GM10266 (cell line): ENCODE measurements at regions not wholly inside any gene's neighbourhood (a gene's known extent, or its start where the extent isn't known, plus 50 kb on each side); places are given as distances from the start of the nearest gene placed in this dataset.

Source experiments
- DNase-seq: peaks from one replicate; pipeline ENCODE4 v3.0.0; 2012; ENCODE audit errors: extremely low spot score
- CTCF ChIP-seq: IDR thresholded peaks from 2 replicates; pipeline ENCODE4 v1.5.1; 2012; ENCODE audit warnings: mild to moderate bottlenecking, low read depth; ENCODE audit not compliant: control insufficient read depth, insufficient read depth; ENCODE audit errors: missing control alignments

DNA sequence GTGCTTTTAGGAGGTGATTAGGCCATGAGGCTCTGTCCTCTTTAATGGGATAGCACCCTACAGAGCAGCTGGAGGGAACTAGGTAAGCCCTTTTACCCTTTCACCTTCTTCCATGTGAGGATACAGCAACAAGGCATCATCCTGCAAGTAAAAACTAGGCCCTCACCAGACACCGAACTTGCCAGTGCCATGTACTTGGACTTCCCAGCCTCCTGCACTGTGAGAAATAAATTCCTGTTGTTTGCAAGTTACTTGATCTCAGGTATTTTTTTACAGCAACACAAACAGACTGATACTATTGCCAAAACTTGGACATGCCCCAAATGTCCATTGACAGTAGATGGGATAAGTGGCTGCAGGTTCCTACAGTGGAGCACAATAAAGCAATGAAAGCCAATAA is 85.8 kb upstream of the MAP1LC3B2 start:
- no peak for TF ChIP-seq CTCF
- DNase-seq, result no peak

- no peak for DNase-seq
Measured at GRCh38 chr12:116474331-116474730, 84.8 kb upstream of the MAP1LC3B2 start.

GRCh38 chr12:116474899-116475298 is 84.3 kb upstream of the MAP1LC3B2 start:
- no peak for TF ChIP-seq CTCF
- no peak for DNase-seq

More at GRCh38 chr12:116474331-116474730, 84.8 kb upstream of the MAP1LC3B2 start:
- TF ChIP-seq CTCF, result no peak

DNA sequence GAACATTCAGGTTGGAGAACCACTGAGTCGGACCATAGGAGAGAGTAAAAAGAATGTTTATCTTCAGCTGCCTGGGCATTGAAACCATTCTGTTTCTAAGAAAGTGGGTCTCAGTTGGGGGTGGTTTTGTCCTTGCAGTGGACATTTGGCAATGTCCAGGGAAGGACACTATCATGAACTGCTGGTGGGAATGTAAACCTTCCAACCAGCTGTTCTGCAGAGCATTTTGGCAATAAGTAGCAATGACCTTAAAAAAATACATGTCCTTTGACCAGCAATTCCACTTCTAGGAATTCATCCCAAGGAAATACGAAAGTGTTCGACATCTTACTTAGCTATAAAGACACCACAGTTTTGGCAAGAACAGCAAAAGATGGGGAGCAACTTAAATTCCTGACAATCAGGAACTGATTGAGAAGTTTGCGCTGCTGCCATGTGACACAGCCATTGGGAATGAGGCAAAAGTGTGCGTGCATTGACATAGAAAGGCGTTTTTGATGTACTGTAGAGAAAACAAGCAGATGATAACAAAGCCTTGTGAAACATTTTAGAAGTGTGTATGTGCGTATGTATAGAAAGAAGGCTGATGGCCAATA is 82.9 kb upstream of the MAP1LC3B2 start:
- no peak for TF ChIP-seq CTCF

DNA sequence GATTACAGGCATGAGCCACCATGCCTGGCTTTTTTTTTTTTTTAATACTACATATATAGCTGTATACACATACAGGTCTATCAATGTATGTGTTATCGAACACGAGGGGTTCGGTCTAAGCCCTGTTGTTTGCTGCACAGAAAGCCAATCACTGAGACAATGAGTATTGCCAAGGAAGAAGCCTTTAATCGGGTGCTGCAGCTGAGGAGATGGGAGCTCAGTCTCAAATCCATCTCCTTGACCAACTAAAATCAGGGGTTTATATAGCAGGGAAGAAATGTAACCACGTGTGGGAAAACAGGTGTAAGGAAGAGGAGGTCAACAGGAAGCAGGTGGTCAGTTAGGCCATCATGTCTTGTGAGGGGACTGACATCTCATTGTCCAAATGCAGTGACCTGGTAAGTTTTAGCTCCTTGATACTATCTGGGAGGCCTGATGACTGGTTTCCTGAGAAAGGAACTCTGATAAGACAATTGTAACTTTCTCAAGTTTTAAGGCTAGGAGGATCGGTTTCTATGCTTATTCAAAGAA is 80.9 kb upstream of the MAP1LC3B2 start:
- TF ChIP-seq CTCF, result no peak
- no peak for DNase-seq

More for the DNA sequence above, 82.9 kb upstream of the MAP1LC3B2 start:
- DNase-seq, result no peak

DNA sequence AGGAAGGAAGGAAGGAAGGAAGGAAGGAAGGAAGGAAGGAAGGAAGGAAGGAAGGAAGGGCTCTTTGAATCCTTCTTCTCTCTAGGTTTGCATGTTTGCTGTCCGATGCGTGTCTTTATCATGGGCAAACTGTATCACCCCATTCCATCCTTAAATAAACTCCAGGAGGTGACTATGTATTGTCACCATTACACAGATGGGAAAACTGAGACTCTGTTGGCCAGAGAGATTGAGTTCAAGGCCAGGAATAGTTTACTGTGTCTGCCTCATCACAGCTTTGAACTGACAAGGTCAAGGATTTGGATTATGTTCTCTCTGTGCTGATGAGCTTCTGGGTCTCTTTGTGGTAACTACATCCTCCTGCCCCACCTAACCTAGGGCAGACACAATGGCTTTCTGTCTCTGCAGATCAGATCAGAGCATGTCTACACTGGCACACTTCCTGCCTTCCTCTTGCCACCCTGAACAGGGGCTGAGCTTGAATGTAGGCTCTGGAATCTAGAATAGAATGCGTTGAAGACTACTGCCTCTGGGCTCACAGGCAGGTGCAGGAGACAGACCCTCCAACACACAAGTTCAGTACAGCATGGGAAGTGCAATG is 78.9 kb upstream of the MAP1LC3B2 start:
- no peak for DNase-seq
- TF ChIP-seq CTCF, result no peak

GRCh38 chr12:116481726-116482125 is 77.5 kb upstream of the MAP1LC3B2 start:
- no peak for TF ChIP-seq CTCF
- DNase-seq, result no peak
